OCI-M1 (cell line): ENCODE measurements at regions not wholly inside any gene's neighbourhood (a gene's known extent, or its start where the extent isn't known, plus 50 kb on each side); places are given as distances from the start of the nearest gene placed in this dataset.
A peak's percentile ranks its signal among the peaks of the same experiment; 100 is the strongest.

ENCODE experiments used
- DNase-seq: peaks from one replicate; lab custom pipeline; 2025; lab: John Stamatoyannopoulos, UW

DNA sequence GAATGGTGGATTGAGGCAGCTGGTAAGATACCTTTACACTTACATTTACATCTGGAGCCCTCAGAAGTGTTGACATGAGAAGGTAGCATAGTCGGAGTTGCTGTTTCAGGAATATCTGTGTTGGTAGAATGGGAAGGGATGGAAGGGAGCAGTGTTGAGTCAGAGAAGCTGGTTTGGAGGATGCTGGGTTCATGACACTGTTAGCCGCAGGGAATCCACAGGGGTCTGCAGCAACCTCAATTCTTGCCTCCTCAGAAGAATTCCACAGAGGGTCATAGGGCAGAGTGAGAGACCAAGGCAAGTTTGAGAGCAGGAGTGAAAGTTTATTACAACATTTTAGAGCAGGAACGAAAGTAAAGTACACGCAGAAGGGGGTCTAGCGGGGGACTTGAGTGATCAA is 536.8 kb downstream of the QKI start:
- DNase-seq, result no peak

DNA sequence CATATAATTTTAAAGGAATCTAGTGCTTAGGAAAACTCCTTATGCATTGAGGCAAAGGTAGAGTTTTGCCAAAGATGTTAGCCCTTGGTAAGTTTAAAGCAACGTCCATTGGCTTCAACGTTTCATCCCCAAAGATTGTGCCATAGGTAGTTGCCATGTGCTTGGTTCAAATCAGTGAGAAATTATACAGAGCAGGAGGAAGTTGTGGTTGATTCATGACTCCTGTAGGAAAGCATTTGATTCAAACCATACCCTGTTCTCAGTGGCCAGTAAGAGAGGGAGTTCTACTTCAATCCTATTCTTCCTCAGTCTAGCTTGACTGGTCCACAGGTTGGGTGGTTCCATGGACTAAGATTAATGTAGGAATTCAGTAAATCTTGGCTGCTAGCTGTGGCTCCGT is 535.6 kb downstream of the QKI start:
- DNase-seq, result peak; percentile 24

DNA sequence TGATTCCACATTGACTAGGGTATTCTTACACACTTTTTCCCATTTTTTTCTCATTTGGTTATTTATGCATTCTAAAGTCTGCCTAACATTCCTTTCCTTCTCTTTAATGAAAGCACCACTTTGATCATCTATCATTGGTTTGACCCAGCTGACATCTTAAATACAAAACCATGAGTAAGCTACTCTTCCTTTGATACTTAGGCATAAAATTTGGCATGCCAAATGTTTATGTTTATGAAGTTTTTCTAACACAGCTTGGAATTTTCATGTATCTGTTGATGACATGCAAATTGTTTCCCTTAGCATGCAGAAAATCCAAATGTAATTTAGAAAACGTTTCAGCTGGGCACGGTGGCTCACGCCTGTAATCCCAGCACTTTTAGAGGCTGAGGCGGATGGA is 534.9 kb downstream of the QKI start:
- DNase-seq, result no peak

DNA sequence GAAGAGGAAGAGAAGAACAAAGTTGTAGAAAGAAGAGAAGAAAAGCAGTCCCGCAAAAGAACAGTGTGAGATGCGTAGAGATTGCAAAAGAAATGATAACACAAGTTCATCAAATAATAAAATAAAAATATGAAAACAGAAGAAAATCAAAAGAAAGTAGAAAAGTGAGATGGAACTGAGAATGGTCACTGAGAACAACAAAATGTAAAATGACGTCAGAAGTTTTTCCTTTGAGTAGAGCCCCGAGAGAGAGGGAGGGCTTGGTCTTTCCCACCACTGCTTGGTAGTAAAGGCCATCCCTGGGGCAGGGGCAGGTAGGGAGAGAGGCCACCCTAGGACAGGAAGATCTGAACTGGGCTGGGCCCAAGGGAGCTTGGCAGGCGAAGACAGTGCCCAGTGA is 533.7 kb downstream of the QKI start:
- DNase-seq, result no peak

DNA sequence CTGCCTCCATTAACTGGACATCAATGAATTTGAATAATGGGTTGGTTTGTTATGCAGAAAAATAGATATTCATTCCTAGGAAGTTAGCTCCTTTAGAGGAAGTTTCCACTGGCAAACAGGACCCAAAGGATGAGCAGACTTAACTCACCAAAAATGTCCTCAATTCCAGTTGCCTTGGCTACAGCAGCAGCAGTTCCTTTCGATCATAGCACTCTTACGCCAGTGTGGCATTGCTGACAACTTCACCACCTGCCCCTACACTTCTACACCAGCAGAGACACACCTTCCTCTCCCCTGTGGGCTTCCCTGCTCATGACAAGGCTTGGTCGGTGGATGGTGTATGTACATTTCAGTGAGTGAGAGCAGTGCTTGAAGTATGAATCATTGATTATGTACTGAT is 532.8 kb downstream of the QKI start:
- no peak for DNase-seq

DNA sequence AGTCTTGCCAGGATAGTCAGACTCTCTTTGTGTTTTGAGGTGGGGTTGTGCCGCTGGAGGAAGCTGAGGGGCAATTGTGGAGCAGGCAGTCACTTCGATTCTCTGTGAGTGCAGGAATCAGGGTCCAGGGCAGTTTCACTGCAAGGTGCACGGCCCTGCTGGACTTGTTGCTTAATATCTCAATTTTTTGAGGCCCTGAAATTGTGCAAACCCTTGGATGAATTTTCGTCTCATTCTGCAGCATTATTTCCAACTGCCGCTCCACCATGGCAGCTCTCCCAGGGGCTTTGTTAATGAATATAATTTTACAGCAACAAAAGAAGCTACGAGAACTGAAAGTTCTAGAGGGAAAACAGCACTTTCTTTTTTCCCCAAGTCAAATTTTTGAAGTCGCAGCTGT is 531.9 kb downstream of the QKI start:
- no peak for DNase-seq

DNA sequence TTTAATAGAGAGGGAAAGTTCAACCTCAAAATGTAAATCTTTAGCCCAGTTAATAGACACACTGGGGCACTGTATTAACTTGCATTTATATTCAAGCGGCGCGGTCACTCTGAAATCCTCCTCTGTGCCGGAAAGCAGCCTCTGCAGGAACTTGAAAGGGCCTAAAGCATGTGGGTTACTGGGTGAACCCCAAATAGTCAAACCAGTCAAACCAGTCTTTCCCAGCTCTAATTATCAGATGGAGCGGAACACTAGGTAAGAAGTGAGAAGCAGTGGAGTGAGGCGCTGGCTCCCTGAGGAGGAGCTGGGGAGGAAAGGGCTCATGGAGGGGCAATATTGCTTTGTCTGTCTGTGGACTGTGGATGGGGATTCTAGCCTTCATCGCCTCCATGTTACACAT is 531.3 kb downstream of the QKI start:
- no peak for DNase-seq

DNA sequence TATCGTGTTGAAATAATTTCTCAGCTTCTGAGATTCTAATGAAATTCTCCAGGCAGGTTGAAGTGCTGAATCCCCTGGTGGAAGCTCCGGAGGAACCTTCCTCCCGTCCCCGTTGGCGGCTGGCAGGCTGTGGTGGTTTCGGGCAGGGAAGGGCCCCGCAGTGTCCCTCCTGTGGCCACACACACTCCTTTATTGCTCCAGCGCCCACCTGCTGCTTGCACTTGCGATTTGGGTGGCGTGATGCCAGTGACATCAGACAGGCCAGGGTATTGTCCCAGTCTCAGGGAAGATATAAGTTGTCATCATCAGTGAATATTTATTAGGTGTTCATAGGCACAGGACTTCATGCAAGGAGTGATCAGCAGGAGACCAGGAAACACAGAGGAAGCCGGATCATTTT is 530.4 kb downstream of the QKI start:
- DNase-seq, result no peak

DNA sequence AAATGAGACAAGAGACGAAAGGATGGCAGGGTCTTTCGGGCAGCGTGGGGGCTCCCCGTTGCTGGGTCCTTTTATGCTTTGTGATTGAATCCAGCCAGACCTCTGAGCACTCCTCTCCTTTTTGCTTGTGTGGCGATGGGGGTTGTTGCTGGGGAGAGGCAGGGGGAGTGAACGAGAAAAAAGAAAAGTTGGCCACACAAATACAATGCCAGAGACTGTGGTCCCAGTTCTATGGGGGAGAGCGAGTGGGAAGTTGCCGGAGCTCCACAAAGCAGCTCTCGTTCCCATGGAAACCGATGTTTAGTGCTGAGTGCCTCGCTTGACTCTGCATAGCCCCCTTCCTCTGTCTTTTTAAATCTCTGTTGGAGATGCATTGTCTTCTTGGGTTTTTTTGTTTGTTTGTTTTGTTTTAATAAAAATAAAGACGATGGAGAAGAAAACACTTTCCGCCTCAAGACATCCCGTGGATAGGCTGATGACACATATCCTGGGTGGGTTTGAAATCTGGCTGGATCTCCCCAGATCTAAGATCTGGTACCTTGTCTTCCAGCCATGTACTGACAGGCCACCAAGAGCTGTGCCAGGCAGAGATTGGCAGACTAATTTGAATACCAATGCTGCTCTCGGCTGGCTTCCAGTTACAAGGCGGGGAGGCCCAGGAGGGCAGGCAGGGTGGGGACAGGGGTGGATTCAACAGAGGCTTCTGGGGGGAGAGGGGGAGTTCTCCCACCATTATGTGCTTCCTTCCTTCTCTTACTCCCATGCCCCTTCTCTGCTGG is 529.3 kb downstream of the QKI start:
- DNase-seq, result no peak

DNA sequence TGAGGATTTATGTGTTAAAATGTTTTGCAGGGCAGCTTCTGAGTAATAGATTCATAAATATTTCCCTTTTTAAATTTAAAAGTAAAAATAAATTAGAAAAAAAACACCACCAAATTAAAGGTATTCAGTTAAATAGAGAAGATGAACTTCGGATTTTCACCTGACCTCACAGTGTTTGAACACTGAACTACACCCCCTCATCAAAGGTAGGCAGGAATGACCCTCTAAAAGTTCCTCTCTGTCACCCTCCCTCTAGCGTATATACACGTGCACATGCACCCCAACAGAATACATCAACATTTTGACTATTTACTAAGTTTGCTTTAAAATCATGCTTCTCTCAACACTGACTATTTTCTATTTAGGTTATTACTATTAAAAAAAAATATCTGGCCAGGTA is 528.3 kb downstream of the QKI start:
- no peak for DNase-seq

DNA sequence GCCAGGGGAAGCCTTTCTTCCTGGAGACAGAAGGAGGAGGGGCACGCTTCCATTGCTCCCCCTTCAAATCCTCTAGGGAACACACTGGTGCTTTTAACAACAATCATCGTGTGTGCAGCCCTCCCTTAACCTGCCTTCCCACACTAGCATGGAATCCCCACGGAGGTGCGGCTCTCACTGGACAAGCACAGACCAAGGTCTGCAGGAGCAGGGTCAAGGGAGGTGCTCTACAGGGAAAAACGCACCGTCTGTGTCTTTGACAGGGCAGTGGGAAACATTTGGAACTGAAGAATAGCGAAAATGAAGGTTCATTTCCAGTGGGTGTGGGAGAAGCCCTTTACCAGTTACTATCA is 527.1 kb downstream of the QKI start:
- DNase-seq, result no peak

DNA sequence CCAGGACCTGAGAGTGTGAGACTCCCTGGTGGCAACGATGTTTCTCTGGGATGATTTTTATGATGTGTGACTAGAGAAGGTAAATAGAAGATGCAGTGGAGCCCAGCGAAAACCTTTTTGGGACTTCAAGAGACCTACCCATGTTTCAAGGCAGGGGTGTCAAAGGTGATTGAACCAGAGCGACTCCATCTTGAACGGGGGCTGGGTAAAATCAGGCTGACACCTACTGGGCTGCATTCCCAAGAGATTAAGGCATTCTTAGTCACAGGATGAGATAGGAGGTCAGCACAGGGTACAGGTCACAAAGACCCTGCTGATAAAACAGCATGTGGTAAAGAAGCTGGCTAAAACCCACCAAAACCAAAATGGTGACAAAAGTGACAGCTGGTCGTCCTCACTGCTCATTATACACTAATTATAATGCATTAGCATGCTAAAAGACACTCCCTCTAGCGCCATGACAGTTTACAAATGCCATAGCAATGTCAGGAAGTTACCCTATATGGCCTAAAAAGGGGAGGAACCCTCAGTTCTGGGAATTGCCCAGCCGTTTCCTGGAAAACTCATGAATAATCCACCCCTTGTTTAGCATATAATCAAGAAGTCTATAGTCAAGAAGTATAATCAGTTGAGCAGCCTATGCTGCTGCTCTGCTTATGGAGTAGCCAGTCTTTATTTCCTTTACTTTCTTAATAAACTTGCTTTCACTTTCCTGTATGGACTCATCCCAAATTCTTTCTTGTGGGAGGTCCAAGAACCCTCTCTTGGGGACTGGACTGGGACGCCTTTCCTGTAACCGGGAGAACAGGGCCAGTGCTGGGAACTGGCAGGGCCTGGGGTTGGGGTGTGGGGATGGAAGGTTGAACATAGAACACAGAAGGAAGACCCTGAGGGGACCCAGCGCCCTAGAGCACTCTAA is 526.4 kb downstream of the QKI start:
- peak; percentile 47 for DNase-seq

DNA sequence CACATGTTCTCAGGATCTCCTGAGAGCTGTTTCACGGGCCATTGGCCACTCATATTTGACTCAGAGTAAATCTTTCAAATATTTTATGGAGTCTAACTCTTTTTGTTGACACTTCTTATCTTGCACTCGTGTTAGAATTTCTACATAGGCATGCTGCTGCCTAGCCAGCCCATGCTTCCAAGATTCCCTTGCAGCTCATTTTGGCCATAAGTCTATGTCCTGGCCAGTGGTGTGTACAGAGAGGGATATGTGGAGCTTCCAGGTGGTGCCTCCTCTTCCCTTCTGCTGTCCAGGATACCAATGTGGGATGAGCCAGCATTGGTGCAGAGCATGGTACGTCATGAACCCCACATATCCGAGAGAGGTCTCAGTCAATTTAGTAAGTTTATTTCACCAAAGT is 522.6 kb downstream of the QKI start:
- DNase-seq, result no peak

DNA sequence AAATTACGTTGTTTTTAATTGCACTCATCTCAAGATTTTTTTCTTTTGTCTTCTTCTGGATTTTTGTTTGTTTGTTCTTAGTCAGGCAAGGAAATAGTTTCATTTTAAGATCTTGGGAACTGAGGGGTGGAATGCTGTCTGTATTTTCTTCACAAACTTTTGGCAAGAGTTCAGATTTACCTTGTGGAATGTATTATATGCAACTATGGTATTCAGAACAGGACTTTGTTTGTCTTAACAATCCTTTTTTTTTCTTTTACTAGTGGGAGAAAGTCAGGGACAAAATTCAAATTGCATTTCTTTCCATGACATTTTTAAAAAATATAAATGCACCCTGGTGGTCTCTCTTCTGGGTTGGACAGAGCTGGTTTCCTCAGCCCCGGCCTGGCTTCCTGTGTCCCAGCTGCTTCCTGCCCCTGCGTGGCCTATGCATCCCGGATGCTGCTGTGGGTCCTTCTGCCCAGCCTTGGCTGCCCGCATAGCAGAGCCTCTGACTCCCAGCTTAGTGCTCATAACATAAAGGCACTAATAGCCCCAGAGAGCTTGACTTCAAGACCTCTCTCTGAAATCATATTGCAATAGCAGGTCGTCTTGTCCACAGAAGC is 520.7 kb downstream of the QKI start:
- no peak for DNase-seq

DNA sequence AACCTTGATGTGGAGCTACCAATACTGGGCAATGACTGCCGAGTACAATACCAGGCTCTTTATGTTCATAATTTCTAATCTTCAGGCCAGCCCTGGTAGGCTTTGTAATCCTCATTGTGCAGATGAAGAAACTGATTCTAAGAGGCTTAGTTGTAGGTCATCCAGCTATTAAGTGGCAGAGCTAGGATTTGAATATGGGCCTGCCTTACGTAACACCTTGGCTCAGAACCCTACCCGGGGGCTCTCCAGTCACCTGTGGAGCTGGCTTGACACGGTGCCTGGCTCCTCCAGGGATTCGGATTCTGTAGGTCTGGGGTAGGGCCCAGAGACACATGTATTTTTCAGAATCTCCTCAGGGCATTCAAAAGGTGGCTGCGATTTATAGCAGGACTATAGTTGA is 515.5 kb downstream of the QKI start:
- DNase-seq, result no peak

DNA sequence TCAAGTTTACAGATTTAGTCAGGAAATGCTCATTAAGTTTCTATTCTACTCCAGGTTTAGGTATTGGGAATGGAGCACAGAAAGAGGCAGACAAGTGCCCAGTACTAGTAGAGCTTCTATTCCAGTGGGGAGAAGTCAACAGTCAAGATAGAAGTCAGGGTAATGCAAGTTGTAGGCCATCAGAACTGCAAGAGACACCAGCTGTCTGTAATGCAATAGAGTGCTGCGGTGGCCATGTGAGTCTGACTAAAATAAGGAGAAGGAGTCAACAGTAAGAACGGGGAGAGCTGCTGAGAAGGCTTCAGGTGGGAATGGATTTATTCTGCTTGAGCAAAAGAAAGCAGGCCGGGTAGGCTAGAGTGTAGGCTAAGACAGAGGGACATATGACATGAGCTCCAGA is 515.0 kb downstream of the QKI start:
- DNase-seq, result no peak

DNA sequence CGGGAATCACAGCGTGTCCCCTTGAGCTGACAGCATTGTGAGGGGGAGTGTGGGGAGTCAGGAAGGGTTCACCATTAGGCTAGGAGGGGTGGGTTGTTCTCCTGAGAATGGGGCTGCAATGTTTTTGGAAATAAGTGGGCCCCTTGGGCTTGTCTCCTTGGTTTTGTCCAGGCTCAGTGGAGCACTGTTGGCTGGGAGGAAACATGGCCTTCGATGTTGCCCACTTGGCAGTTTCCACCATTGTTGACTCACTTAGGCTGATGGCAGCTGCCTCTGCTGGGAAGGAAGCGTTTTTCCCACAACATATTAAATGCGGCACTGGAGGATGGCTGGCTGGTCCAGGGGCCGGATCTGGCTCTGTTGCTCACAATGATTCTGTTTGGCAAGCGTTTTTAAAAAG is 512.1 kb downstream of the QKI start:
- no peak for DNase-seq

DNA sequence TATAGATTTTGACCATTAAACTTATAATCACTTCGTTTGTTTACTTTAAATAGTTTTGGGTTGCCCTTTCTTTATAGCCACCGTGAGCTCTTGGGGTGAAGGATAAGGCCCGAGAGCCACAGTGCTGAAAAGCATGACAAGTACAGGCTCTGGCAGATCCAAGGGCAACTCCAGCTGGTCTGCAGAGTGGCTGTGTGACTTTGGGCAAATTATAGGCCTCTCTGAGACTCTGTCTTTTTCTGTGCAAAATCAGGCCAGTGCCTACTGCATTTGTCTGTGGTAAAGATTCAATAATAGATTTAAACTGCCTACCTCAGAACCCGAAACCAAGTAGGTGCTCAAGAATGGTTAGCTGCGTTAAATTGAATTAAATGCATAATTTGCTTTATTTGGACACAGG is 511.3 kb downstream of the QKI start:
- DNase-seq, result no peak

DNA sequence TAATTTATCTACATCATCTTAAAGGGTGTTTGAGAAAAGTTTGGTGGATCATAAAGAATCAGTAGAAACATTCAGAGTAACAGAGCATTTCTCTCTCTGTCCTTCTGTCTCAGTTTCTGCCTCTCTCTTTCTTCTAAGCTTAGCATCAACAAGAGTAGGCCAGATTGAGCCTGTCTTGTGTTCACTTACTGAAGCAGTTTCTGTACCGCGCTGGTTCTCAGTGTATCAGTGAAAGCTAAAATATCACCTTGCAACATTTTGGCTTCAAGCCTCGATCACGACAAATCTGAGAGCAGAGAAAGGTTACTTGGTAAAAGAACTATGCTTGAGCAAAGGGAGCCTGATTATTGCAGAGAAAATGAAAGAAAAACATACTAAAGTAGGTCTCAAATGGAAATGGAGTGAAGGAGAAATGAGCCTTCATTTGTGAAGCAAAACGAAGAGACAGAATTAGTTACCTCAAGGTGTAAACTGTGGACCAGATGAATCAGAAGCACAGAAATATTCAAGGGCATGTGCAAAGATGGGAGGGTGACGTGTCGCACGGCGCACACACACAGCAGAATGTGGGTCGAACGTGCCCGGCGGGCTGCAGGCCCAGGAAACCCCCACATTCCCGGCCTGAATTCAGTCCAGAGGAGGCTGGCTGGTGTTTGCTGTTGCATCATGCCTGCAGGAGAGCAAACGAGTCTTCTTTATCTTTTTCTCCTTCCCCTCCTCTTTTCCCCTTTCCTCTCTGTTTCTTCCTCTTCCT is 509.3 kb downstream of the QKI start:
- no peak for DNase-seq

DNA sequence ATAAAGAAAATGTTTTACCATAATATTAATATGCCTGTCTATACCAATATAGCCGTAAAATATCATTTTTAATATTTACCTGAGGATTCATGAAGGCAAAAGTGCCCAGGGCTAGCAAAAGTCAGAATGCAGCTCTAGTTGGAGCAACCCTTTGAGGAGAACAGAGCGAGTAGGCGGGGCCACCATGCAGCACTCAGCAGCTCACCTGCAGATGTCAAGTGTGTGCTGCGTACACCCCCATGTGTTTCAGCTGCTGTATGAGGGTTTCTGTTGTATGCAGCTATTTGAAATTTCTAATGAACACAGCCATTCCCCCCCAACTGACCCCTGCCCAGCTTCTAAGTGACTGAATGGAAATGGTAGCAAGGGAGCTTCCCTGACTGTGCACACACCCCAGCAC is 508.0 kb downstream of the QKI start:
- DNase-seq, result no peak

DNA sequence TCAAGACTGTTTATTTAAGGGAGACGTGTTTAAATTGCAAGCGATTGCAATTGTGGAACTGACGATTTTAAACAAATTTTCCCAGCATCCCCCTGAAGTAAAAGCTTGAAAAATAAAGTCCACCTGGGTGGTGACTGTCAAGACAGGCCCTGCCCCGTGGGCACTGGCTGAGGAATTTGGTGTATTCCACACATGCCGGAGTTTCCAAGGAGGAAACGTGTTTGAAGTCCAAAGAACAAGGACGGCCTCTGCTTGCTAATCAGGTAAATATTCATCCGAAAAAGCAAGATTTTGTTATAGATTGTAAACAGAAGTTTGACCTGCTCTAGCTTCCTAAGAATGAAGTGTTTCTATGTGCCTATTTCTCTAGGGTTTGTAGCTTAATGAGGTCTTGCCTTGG is 505.1 kb downstream of the QKI start:
- no peak for DNase-seq

DNA sequence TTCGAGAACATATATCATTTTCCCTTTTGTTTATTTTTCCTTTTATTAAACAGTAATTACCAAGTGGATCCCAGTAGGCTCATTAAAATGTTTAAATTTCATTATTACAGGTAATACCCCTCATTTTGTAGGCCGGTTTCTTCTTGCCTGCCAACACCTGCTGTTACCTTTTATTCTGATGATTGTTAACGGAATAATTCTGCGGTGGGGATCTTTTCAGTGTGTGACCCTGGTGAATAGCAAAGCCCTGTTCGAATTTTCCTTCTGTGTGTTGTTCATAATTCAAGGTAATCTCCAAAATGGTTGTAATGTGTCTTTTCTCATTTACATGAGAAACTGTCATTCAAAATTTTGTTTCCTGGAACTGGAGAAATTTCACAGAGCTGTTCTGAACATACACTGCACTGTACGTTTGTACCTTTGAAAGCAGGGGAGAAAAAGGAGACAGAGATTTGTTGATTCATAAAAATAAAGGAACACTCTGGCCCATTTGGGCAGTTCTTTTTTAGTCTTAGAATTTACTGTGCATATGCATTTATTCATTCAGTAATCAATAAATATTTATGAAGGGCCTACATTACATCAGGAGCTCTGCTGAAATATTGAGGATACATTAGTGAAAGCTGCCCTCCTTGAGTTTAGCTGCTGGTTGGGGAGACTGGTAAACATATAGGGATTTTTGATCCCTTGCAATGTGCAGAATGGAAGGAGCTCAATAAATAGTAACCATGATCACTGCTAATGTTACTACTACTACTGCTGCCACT is 502.0 kb downstream of the QKI start:
- DNase-seq, result no peak
